Dedifferentiated amniotic fluid mesenchymal stem cell (primary cell): ENCODE measurements at regions not wholly inside any gene's neighbourhood (a gene's known extent, or its start where the extent isn't known, plus 50 kb on each side); places are given as distances from the start of the nearest gene placed in this dataset.
A peak's percentile ranks its signal among the peaks of the same experiment; 100 is the strongest.

Experiments used
- DNase-seq: peaks from one replicate; pipeline ENCODE4 v3.0.0-alpha.2; 2016; ENCODE audit errors: extremely low spot score

DNA sequence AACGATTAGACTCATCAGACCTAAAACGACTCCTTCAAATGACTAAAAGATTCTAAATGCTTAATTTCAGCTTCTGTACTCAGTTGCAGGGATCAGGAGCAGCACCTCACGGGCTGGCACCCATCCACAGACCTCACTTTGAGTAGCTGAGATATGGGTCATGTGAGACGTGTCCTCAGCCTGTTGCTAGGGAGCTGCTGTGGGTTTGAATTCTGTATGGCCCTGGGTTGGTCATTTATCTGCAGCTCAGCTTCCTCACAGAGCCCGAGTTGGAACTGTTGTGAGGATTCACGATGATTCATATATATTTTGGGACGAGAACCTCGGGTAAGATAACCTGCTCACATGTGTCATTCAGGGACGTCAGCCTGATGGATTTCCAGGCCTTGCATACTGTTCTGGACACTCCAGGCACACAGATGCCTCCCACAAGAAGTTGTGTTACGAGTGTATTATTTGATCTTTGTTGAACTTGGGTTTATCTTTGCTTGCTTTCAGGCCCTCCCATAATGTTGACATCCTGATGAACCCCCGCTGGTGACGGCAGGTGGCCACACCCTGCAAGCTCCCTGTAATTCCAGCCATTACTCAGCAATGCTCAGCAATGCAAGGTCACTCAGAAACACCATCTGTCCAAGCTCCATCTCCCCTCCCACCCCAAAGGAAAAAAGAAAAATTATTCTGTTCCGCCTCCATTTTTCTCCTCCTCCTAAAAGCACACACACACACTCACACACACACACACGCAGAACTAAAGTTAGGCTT, 137.6 kb downstream of the RBFOX3 start:
- DNase-seq, result no peak

- DNase-seq, result no peak
Observed at GRCh38 chr17:79470754-79471153, 140.1 kb downstream of the RBFOX3 start.

GRCh38 chr17:79469646-79470045, 141.2 kb downstream of the RBFOX3 start:
- DNase-seq, result no peak

- no peak for DNase-seq
Observed at GRCh38 chr17:79468183-79468944, 142.5 kb downstream of the RBFOX3 start.

DNA sequence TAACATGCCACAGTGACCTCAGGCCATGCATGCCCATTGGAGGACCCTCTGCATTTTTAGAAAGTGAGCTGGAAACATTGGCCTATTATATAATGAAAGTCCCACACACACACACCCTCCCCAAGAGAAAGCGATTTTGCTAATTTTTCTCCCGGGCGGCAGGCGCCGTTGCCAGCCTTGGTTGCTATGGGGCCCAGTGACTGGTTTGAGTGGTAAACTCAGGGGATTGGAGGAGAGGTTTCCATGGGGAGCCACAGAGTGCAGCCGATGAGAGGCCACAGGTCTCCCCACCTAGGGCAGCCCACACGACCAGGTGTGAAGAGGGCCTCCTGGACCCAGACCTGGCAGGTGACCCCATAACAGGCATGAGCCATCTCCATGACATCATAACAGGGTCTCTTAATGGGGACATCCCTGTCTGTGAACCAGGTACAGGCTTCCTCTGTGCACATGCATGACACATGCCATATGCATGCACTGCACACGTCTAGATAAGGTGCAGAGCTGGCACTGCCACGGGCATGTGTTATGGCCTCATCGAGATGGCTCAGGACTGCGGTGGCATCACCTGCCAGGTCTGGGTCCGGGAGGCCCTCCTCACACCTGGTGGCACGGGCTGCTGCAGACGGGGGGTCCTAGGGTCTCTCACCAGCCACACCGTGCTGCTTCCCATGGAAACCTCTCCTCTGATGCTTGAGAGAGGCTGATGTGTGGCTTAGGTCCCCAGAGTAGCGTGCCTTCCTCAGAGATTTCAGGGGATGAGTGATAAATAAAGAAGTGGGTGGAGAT, 144.1 kb downstream of the RBFOX3 start:
- DNase-seq, result no peak

DNA sequence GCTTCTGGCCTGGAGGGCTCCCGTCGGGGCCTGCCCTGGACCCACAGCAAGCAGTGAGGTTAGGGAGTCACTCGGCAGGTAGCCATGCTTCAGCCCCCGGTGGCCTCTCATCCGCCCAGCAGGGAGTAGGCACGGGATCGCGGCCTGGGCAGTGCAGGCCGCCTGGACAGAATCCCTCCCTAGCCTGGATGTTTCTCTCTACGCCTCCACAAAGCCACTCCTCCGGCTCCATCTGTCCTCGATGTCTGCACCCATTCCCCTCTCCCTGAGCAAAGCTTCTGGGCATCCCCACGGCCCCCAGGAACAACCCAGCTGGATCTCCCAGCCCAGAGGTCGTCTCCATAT, 145.2 kb downstream of the RBFOX3 start:
- no peak for DNase-seq

DNA sequence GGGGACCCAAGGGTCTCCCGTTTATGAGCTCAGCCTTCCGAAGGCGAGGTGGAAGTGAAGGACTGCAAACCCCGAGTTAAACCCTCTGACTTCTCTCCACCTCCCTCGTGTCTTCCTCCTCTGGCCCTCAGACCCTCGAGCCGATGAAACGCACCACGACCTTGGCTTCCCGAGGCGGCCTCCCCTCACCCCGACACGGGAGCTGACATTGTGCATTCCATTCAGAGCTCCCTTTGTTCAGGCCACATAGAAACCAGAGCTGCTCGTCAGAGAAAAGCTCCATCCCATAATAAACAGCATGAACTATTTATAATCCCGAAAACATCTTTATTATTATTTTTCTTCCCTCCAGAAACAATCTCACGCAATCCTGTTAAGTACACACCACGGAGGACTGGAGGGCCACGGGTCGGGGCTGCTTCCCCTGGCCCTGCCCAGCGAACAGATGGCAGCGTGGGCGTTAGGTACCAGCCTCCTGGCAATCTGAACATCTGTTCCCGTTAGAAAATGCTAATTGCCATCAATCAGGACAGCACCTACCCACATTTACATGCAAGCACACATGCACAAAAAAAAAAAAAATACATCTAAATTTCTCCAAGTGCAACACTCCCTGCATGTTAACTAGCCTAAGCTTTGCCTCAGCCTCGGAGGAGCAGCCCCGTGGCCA, 145.7 kb downstream of the RBFOX3 start:
- DNase-seq, result no peak

GRCh38 chr17:79464318-79465010, 146.4 kb downstream of the RBFOX3 start:
- DNase-seq, result no peak

- DNase-seq, result no peak
Observed at GRCh38 chr17:79463421-79464317, 147.2 kb downstream of the RBFOX3 start.

DNA sequence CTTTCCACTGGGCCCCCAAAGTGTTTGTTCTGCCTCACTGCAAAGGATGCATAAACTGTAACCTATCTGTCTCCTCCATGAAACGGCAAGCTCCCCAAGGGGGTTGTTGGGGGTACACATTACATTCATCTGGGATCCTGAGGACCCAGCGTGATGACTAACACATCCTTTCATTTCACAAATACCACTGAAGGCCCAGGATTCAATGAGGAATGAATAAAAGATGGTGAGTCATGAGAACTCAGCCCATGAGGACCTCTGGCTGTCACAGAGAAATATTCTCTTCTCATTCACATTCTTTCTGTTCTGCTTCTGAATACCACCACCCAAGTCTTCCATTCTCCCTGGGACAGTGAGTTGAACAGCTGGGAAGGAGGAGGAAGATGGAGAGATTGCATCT, 149.8 kb downstream of the RBFOX3 start:
- peak; percentile 32 for DNase-seq

- DNase-seq, result no peak
Observed at GRCh38 chr17:79459846-79460245, 151.0 kb downstream of the RBFOX3 start.

GRCh38 chr17:79459003-79459655, 151.7 kb downstream of the RBFOX3 start:
- no peak for DNase-seq

- no peak for DNase-seq
Observed at GRCh38 chr17:79458356-79458755, 152.5 kb downstream of the RBFOX3 start.

DNA sequence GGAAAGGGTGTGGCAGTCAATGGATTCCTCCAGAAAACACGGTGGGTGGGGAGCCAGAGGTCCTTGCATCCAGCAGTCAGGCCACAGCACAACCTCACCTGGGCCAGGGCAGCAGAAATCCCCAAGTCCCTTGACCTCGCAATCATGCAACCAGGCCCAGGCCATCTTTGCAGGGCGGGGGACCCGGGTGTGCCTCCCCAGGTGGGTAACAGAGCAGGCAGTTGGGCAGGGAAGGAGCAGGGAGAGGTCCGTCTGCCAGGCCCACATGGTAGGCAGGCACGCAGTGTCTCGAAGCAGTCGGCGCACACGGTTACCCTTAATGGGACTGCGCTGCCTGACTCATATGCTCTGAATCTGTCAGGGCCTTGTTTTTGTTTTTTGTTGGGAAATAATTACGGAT, 153.0 kb downstream of the RBFOX3 start:
- no peak for DNase-seq

GRCh38 chr17:79457376-79457775, 153.5 kb downstream of the RBFOX3 start:
- DNase-seq, result no peak

- no peak for DNase-seq
Observed at GRCh38 chr17:79455636-79456035, 155.2 kb downstream of the RBFOX3 start.

DNA sequence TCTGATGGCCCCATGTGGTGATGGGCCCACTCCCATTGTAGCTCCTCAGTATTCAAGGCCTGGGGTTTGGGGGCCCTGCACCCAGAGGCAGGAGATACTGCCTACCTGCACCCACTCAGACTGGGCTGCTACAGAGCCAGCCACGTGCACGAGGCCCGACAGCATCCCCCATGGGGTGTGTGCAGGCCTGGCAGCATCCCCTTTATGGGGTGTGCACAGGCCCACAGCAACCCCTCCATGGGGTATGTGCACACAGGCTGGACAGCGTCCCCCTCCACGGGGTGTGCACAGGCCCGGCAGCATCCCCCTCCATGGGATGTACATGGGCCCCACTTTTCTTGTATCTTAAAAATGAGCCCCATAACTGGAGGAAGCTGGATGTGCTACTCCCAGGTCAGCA, 156.0 kb downstream of the RBFOX3 start:
- DNase-seq, result no peak

DNA sequence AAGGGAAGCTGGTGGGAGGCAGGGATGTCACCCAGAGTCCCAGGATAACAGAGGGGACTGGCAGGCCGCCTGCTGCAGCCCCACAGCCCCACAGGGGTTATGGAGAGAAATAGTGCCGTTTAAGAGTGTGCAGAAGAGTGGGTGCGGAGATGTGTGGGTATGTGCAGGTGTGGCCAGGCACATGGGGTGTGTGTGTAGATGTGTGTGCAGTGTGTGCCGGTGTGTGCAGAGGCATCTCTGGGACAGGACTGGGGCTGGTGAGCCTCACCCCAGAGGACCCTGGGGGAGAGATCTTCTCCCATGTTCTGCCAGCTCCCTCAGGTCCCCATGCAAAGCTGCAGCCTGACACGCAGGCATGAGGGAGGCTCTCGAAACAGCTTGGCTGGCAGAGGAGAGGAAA, 157.4 kb downstream of the RBFOX3 start:
- no peak for DNase-seq

DNA sequence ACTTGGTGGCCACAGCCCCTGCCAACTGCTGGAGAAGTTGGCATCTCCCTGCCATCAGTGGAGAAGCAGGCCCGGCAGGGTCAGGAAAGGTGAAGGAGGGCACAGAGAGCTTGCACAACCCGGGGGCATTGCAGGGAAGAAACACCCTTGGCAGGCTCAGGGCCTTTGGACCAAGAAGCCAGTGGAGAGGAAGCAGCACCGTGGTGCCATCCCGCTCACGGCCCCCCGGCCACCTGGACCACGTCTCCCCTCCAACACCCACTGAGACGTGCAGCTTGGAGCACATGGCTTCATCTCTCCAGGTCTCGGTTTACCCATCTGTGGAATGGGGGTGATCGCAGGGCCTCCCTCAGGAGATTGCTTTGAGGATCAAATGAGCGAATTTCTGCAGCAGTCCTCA, 158.1 kb downstream of the RBFOX3 start:
- DNase-seq, result no peak

DNA sequence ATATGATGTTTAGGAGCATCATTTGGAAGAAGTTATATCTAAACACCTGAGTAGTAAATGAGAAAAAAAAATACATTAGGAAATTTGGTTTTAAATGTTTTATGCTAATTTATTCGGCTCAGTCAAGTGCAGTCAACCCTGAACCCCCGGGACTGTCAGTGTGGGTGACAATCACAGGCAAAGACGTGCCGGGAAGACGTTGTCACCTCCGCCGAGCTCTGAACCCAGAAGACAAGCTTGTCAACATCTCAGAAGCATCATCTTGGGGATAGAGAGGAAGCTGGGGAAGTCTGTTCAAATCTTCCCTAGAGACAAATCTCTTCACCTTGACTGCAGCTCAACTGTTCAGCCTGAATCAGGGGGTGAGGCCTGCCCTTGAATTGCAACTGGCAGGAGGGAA, 159.7 kb downstream of the RBFOX3 start:
- no peak for DNase-seq
